ENCODE measurements at regions not wholly inside any gene's neighbourhood (a gene's known extent, or its start where the extent isn't known, plus 50 kb on each side); places are given as distances from the start of the nearest gene placed in this dataset.

DNA sequence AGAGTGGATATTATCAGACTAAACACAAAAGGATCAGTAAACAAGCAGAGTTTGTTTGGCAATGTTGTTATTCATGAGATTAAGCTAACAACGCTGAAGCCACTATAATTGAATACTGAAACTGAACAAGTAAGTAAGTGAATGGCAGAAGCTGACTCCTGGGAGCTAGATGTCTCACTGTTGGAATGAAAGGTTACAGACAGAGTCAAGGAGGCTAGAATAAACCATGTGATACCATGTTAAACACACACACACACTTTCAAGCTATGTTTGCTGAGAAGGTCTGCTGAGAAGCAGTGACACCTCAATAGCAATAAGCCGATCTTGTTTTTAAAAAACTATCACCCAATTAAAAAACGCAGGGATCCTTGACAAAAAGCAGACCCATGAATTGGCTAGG, 1609.4 kb upstream of the MIR17HG start:
- Histone ChIP-seq H3K27me3 (ENCODE audit: insufficient read depth, low read length) (no peaks in the 10 kb centered on the region), H3K9me2 (ENCODE audit: insufficient read depth) (no peaks in the 10 kb centered on the region), H3K9me3 (ENCODE audit: control insufficient read depth in 1 of 2, insufficient read depth in 1 of 2, low read depth in 1 of 2, low read length in 2 of 2) (no peaks in the 10 kb centered on the region), H3K4me3 (replicated peaks in 1 of 2; ENCODE audit: low read depth in 1 of 2, low read length in 2 of 2) (no peak overlapping the region), H3K36me3 (ENCODE audit: control insufficient read depth in 1 of 2, insufficient read depth in 2 of 2, low read length in 2 of 2) (no peaks in the 10 kb centered on the region), H4K20me1 (ENCODE audit: insufficient read depth) (no peaks in the 10 kb centered on the region; the same call in 1 of the 2 replicates), H3K27ac (ENCODE audit: low read depth, low read length) (no peak overlapping the region), H2AFZ (ENCODE audit: low read depth, low read length, poor library complexity, severe bottlenecking) (no peak overlapping the region), H3K9ac (ENCODE audit: low read length) (no peak overlapping the region), H3K4me1 (ENCODE audit: control insufficient read depth in 1 of 2, insufficient read depth in 2 of 2, low read length in 2 of 2) (no peaks in the 10 kb centered on the region), H3K79me2 (ENCODE audit: insufficient read depth, low read length) (no peaks in the 10 kb centered on the region), H3K4me2 (ENCODE audit: low read length) (no peak overlapping the region)
- no peak for TF ChIP-seq YY1 (IDR thresholded peaks at IDR 0.05; ENCODE audit: extremely low read depth, insufficient replicate concordance, low read depth, low read length)
- TF ChIP-seq SP1 (IDR thresholded peaks at IDR 0.05; ENCODE audit: low read depth): no peak
- no peak for TF ChIP-seq CTCF (IDR thresholded peaks at IDR 0.05 in 2 of 3, conservative IDR thresholded peaks at IDR 0.05 in 1 of 3; ENCODE audit: borderline replicate concordance in 1 of 3, insufficient read depth in 1 of 3, low read depth in 2 of 3, low read length in 2 of 3)
- TF ChIP-seq EGR1 (IDR thresholded peaks at IDR 0.05; ENCODE audit: low read depth): no peak
- TF ChIP-seq TCF7L2 (IDR thresholded peaks at IDR 0.05; ENCODE audit: borderline replicate concordance, extremely low read depth, insufficient read depth, insufficient read length): no peak
- TF ChIP-seq JUND (IDR thresholded peaks at IDR 0.05): no peak
- no peak for TF ChIP-seq FOSL1 (IDR thresholded peaks at IDR 0.05; ENCODE audit: low read depth)
- TF ChIP-seq ZFX (IDR thresholded peaks at IDR 0.05): no peak
- ChIA-PET RAD21 (ENCODE audit: low non-redundant PET in 1 of 2, low total read pairs in 2 of 2, uncharacterized antibody in 2 of 2, unreplicated experiment in 2 of 2) (no interaction called here), CTCF (no interaction called here), POLR2A (no interaction called here)
- no peak for DNase-seq (ENCODE audit: low read depth, low spot score)
- BruUV-seq (replicated peaks): no TSS peak
- no peak for ATAC-seq
- intact Hi-C loops (cut with micrococcal nuclease): no loop called here

- H3K27ac ChIP-seq (ENCODE audit: low read depth, low read length): no peak overlapping the region
- CTCF ChIA-PET: no interaction called here
- no peaks in the 10 kb centered on the region; the same call in 1 of the 2 replicates for H4K20me1 ChIP-seq (ENCODE audit: insufficient read depth)
- DNase-seq (ENCODE audit: low read depth, low spot score): no peak
- no peak overlapping the region for H3K4me3 ChIP-seq (replicated peaks in 1 of 2; ENCODE audit: low read depth in 1 of 2, low read length in 2 of 2)
- no peak overlapping the region for H2AFZ ChIP-seq (ENCODE audit: low read depth, low read length, poor library complexity, severe bottlenecking)
- RAD21 ChIA-PET (ENCODE audit: low non-redundant PET in 1 of 2, low total read pairs in 2 of 2, uncharacterized antibody in 2 of 2, unreplicated experiment in 2 of 2): no interaction called here
- no peak overlapping the region for H3K4me2 ChIP-seq (ENCODE audit: low read length)
- H3K27me3 ChIP-seq (ENCODE audit: insufficient read depth, low read length): no peaks in the 10 kb centered on the region
- intact Hi-C loops (cut with micrococcal nuclease): no loop called here
- POLR2A ChIA-PET: no interaction called here
- no peak overlapping the region for H3K9ac ChIP-seq (ENCODE audit: low read length)
- no peaks in the 10 kb centered on the region for H3K79me2 ChIP-seq (ENCODE audit: insufficient read depth, low read length)
- no peaks in the 10 kb centered on the region for H3K36me3 ChIP-seq (ENCODE audit: control insufficient read depth in 1 of 2, insufficient read depth in 2 of 2, low read length in 2 of 2)
- no peaks in the 10 kb centered on the region for H3K9me2 ChIP-seq (ENCODE audit: insufficient read depth)
- no peak for ATAC-seq
- no TSS peak for BruUV-seq (replicated peaks)
- no peaks in the 10 kb centered on the region for H3K9me3 ChIP-seq (ENCODE audit: control insufficient read depth in 1 of 2, insufficient read depth in 1 of 2, low read depth in 1 of 2, low read length in 2 of 2)
- no peaks in the 10 kb centered on the region for H3K4me1 ChIP-seq (ENCODE audit: control insufficient read depth in 1 of 2, insufficient read depth in 2 of 2, low read length in 2 of 2)
- TF ChIP-seq EZH2phosphoT487 (IDR thresholded peaks at IDR 0.05; ENCODE audit: borderline replicate concordance): no peak
- TF ChIP-seq, protein P1, sequence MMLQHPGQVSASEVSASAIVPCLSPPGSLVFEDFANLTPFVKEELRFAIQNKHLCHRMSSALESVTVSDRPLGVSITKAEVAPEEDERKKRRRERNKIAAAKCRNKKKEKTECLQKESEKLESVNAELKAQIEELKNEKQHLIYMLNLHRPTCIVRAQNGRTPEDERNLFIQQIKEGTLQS (IDR thresholded peaks at IDR 0.05): no peak
- no peak for TF ChIP-seq TCF7L2 (IDR thresholded peaks at IDR 0.05; ENCODE audit: borderline replicate concordance, extremely low read depth, insufficient read depth, insufficient read length)
- TF ChIP-seq POLR2A (IDR thresholded peaks at IDR 0.05; ENCODE audit: borderline replicate concordance, extremely low read depth, insufficient read depth, insufficient read length): no peak
- TF ChIP-seq POLR2AphosphoS5 (IDR thresholded peaks at IDR 0.05; ENCODE audit: low read depth, low read length): no peak
- no peak for TF ChIP-seq EZH2 (IDR thresholded peaks at IDR 0.05)
- no peak for TF ChIP-seq ZFX (IDR thresholded peaks at IDR 0.05)
- no peak for TF ChIP-seq ZBTB33 (IDR thresholded peaks at IDR 0.05; ENCODE audit: extremely low read depth, insufficient replicate concordance, low read length)
Measured at GRCh38 chr13:89740994-89741685, 1606.3 kb upstream of the MIR17HG start.

All from HCT116 (cell line).